ENCODE measurements at regions not wholly inside any gene's neighbourhood (a gene's known extent, or its start where the extent isn't known, plus 50 kb on each side); places are given as distances from the start of the nearest gene placed in this dataset.

DNA sequence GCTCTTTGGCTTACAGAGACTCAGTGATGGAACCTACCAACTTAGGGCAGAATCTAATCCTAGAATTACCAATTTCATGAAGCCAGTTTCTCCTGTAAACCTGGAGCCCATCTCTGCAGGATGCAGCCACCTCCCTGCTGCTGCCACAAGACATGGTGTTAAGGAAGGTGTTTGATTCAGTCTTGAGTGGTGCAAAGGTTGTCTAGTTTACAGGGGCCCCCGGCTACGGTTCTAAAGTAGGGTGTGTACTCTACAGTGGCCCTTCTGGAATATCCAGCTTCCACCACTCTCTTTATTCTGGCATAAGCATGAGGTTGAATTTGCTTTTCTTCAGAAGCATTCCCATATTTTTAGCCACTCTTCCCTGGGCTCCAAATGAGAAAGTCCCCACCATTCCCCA is 154.1 kb upstream of the GRIP1 start:
- no peak overlapping the region for H3K4me3 ChIP-seq (ENCODE audit: control insufficient read depth, low read depth, low read length)
- TF ChIP-seq, protein P1, sequence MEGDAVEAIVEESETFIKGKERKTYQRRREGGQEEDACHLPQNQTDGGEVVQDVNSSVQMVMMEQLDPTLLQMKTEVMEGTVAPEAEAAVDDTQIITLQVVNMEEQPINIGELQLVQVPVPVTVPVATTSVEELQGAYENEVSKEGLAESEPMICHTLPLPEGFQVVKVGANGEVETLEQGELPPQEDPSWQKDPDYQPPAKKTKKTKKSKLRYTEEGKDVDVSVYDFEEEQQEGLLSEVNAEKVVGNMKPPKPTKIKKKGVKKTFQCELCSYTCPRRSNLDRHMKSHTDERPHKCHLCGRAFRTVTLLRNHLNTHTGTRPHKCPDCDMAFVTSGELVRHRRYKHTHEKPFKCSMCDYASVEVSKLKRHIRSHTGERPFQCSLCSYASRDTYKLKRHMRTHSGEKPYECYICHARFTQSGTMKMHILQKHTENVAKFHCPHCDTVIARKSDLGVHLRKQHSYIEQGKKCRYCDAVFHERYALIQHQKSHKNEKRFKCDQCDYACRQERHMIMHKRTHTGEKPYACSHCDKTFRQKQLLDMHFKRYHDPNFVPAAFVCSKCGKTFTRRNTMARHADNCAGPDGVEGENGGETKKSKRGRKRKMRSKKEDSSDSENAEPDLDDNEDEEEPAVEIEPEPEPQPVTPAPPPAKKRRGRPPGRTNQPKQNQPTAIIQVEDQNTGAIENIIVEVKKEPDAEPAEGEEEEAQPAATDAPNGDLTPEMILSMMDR (IDR thresholded peaks at IDR 0.05; ENCODE audit: control insufficient read depth, insufficient read depth, low read depth, low read length, missing control alignments), result no peak
- DNase-seq (ENCODE audit: low read depth), result no peak

DNA sequence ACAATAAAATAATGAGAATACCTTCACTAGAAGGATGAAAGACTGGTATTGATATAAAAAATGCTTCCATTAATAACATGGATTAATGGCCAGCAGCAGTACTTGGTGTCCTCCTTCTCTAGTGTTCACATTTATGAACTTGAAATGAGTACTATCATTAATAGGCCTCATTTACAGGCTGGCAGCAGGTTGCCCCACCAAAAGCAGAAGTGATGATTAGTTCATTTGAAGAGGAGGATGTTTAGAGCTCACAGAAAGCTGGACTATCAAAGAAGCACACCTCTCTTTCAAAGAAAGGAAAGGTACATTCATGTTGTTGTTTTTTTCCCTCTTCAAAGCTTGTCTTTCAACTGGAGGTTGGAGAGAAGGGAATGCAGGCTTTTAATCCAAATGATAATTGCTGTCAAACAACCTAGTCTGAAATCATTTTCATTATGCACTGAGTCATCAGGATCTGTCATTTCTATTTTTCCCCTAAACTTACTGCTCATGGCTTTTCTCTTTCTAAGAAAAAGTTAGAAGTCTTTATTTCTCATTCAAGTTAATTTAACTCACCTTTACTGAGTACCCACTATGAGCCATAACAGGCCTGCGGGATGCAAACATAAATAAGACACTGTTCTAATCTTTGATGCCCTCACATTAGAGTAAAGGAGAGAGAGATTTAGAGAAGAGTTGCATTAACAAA is 157.9 kb upstream of the GRIP1 start:
- H3K4me3 ChIP-seq (ENCODE audit: control insufficient read depth, low read depth, low read length), result no peak overlapping the region
- no peak for DNase-seq (ENCODE audit: low read depth)
- TF ChIP-seq, protein P1 (IDR thresholded peaks at IDR 0.05; ENCODE audit: control insufficient read depth, insufficient read depth, low read depth, low read length, missing control alignments), result no peak

DNA sequence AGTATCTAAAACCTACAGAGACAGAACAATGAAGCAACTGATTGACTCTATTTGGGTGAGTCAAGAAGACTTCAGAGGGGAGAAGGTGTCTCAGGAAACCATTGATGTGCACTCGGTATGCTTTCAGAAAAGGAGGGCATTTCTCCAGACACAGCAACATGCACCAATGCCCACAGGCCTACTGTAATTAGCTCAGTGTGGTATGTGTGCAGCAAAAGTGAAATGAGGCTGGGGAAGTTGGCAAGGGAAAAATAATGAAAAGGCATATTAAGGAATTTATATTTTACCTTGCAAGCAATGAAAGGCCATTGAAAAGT is 158.4 kb upstream of the GRIP1 start:
- TF ChIP-seq, protein P1 (IDR thresholded peaks at IDR 0.05; ENCODE audit: control insufficient read depth, insufficient read depth, low read depth, low read length, missing control alignments), result no peak
- H3K4me3 ChIP-seq (ENCODE audit: control insufficient read depth, low read depth, low read length), result no peak overlapping the region
- no peak for DNase-seq (ENCODE audit: low read depth)

DNA sequence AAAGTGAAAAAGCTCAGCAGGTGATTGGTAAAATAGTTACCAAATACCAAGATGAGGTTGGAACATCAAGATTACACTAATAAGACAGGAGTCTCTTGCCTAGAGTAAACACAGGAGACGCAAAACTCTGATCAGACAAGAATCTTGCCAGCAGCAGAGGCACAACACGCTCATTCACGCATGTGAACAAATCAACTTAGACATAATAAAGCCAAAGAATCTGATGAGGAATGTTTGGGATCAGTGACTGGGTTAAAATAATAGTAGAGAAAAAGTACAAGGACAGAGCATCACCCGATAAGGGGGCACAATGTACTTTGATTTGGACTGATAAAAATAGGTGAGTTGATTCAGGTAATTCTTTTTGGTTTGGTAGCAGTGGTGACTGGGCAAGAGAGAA is 159.5 kb upstream of the GRIP1 start:
- H3K4me3 ChIP-seq (ENCODE audit: control insufficient read depth, low read depth, low read length), result no peak overlapping the region
- no peak for DNase-seq (ENCODE audit: low read depth)
- TF ChIP-seq, protein P1 (IDR thresholded peaks at IDR 0.05; ENCODE audit: control insufficient read depth, insufficient read depth, low read depth, low read length, missing control alignments), result no peak

DNA sequence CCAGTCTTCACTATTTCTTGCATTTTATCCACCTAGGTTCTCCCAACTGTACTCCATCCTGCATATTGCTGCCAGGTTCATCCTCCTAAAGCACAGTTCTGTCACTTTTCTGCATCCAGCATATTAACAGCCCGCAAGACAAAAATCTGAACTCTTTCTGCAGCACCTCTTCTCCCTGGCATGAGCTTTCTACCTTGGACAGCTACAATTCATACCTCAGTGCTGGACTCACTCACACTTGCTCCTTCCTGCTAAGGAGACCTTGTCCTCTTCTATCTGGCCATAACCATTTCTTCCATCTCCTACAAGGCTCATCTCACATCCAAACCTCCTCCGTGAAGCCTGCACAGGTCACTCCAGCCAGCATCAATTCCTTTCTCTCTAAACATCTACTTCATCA is 170.1 kb upstream of the GRIP1 start:
- TF ChIP-seq, protein P1 (IDR thresholded peaks at IDR 0.05; ENCODE audit: control insufficient read depth, insufficient read depth, low read depth, low read length, missing control alignments), result no peak
- DNase-seq (ENCODE audit: low read depth), result no peak

DNA sequence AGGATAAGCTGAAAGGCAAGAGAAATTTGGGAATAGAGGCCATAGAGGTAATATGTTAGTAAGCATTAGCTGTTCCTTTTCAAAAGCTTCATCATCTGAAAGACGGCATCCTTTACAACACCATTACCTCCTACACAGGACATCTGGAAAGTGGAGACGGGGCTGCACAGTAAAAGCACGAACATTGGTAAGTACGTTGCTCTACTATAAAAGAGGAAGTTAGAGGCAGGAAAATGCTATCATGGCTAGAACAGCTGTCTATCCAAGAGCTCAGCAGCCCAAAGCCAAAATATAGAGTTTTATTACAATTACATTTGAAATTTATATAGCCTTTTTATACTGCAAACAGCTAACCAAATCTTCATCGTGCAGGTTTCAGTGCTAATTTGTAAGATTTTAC is 172.3 kb upstream of the GRIP1 start:
- no peak for DNase-seq (ENCODE audit: low read depth)
- TF ChIP-seq, protein P1 (IDR thresholded peaks at IDR 0.05; ENCODE audit: control insufficient read depth, insufficient read depth, low read depth, low read length, missing control alignments), result no peak
- H3K4me3 ChIP-seq (ENCODE audit: control insufficient read depth, low read depth, low read length), result no peak overlapping the region

More for the DNA sequence above, 170.1 kb upstream of the GRIP1 start:
- no peak overlapping the region for H3K4me3 ChIP-seq (ENCODE audit: control insufficient read depth, low read depth, low read length)

DNA sequence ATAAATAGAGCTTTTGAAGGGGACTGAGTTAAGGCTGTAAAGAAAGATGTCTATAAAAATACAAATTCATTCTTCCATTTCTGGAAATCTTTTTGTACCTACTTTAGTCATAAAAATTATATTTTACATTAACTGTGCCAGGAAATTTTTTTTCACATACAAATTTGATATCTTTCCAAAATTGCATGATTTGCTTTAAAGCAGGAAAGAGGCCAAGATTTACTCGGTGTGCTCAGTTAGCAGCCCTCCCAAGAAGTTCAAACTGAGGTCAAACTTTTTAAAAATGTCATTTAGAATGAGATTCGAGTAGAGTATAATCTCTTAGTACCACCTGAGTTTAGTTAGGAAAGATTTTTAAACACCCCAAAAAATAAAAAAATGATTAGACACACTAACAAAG is 173.2 kb upstream of the GRIP1 start:
- DNase-seq (ENCODE audit: low read depth), result no peak

More for the DNA sequence above, 173.2 kb upstream of the GRIP1 start:
- H3K4me3 ChIP-seq (ENCODE audit: control insufficient read depth, low read depth, low read length), result no peak overlapping the region
- TF ChIP-seq, protein P1 (IDR thresholded peaks at IDR 0.05; ENCODE audit: control insufficient read depth, insufficient read depth, low read depth, low read length, missing control alignments), result no peak

Measured in AG09309 (cell line).